Activated B cell treated with CpG ODN at 0.5 μM for 24 hours (primary cell): ENCODE measurements at regions not wholly inside any gene's neighbourhood (a gene's known extent, or its start where the extent isn't known, plus 50 kb on each side); places are given as distances from the start of the nearest gene placed in this dataset.

ENCODE experiments used
- ATAC-seq: fragments of 200-7000 bp; cut with Tn5 transposase; one replicate; pipeline ENCODE4 v1.10.0; 2021; ENCODE audit warnings: low read depth, mild to moderate bottlenecking, moderate library complexity
- CTCF ChIA-PET: fragments of 350-600 bp; sonication (Branson Sonifier 250); formaldehyde crosslinking; loops from one replicate; lab custom pipeline; 2021; ENCODE audit warnings: antibody characterized with exemption; lab: Charles Lee
- POLR2A ChIA-PET: fragments of 350-600 bp; sonication (Branson Sonifier 250); formaldehyde crosslinking; loops from one replicate; lab custom pipeline; 2021; ENCODE audit warnings: antibody characterized with exemption; lab: Charles Lee
- DNase-seq: peaks from one replicate; pipeline ENCODE4 v3.0.0; 2022
- H3K27ac Mint-ChIP-seq: one replicate; pipeline ENCODE4 v1.8.0; 2020; ENCODE audit warnings: mixed read lengths
- H3K27me3 Mint-ChIP-seq: one replicate; pipeline ENCODE4 v1.8.0; 2021; ENCODE audit warnings: mixed read lengths
- H3K36me3 Mint-ChIP-seq: one replicate; pipeline ENCODE4 v1.8.0; 2021; ENCODE audit warnings: low read depth, mixed read lengths
- H3K4me1 Mint-ChIP-seq: one replicate; pipeline ENCODE4 v1.8.0; 2021; ENCODE audit warnings: mixed read lengths
- H3K4me3 Mint-ChIP-seq: one replicate; pipeline ENCODE4 v1.8.0; 2020; ENCODE audit warnings: mild to moderate bottlenecking, mixed read lengths
- H3K9me3 Mint-ChIP-seq: one replicate; pipeline ENCODE4 v1.8.0; 2020; ENCODE audit warnings: mixed read lengths
- CTCF ChIP-seq: fragments of 200-600 bp; IDR thresholded peaks from one replicate; pipeline ENCODE4 v1.8.0; 2022; ENCODE audit warnings: antibody characterized with exemption, mild to moderate bottlenecking
- intact Hi-C: fragments of 100-400 bp; cut with micrococcal nuclease; formaldehyde crosslinking; loops from one replicate; pipeline ENCODE4 v1.15.1; 2024

GRCh38 chr2:128625421-128625820, 306.8 kb upstream of the HS6ST1 start:
- CTCF ChIA-PET, result no interaction called here
- Mint-ChIP-seq H3K4me3 (no peak overlapping the region), H3K9me3 (no peaks in the 10 kb centered on the region), H3K27me3 (no peaks in the 10 kb centered on the region), H3K4me1 (no peaks in the 10 kb centered on the region), H3K27ac (no peak overlapping the region), H3K36me3 (no peaks in the 10 kb centered on the region)
- ATAC-seq, result no peak
- POLR2A ChIA-PET, result no interaction called here
- DNase-seq, result no peak
- intact Hi-C loops, result no loop called here
- TF ChIP-seq CTCF, result no peak

- TF ChIP-seq CTCF, result no peak
- Mint-ChIP-seq H3K36me3 (no peaks in the 10 kb centered on the region), H3K27ac (no peak overlapping the region), H3K27me3 (no peaks in the 10 kb centered on the region), H3K4me3 (no peak overlapping the region), H3K9me3 (no peaks in the 10 kb centered on the region), H3K4me1 (no peaks in the 10 kb centered on the region)
- POLR2A ChIA-PET, result no interaction called here
- CTCF ChIA-PET, result no interaction called here
- ATAC-seq (no peak), DNase-seq (no peak)
- intact Hi-C loops, result no loop called here
Observed at GRCh38 chr2:128625963-128626759, 307.5 kb upstream of the HS6ST1 start.

- Mint-ChIP-seq H3K4me1 (no peaks in the 10 kb centered on the region), H3K27ac (no peak overlapping the region), H3K27me3 (no peaks in the 10 kb centered on the region), H3K4me3 (no peak overlapping the region), H3K9me3 (no peaks in the 10 kb centered on the region), H3K36me3 (no peaks in the 10 kb centered on the region)
- intact Hi-C loops, result no loop called here
- ChIA-PET CTCF (no interaction called here), POLR2A (no interaction called here)
- ATAC-seq (no peak), DNase-seq (no peak)
- no peak for TF ChIP-seq CTCF
Observed at GRCh38 chr2:128626760-128627511, 308.3 kb upstream of the HS6ST1 start.

GRCh38 chr2:128628206-128628605, 309.5 kb upstream of the HS6ST1 start:
- no peak for DNase-seq
- H3K27ac Mint-ChIP-seq, result no peak overlapping the region
- peaks cover 1% of the 10 kb centered on the region for H3K27me3 Mint-ChIP-seq
- no peak overlapping the region for H3K4me3 Mint-ChIP-seq
- H3K4me1 Mint-ChIP-seq, result no peaks in the 10 kb centered on the region
- H3K36me3 Mint-ChIP-seq, result no peaks in the 10 kb centered on the region
- CTCF ChIA-PET, result no interaction called here
- no peak for TF ChIP-seq CTCF
- intact Hi-C loops, result no loop called here
- no peak for ATAC-seq
- POLR2A ChIA-PET, result no interaction called here
- H3K9me3 Mint-ChIP-seq, result no peaks in the 10 kb centered on the region

GRCh38 chr2:128628996-128629395, 310.3 kb upstream of the HS6ST1 start:
- DNase-seq, result no peak
- Mint-ChIP-seq H3K4me3 (no peak overlapping the region), H3K4me1 (no peaks in the 10 kb centered on the region), H3K27me3 (peaks cover 1% of the 10 kb centered on the region), H3K27ac (no peak overlapping the region), H3K36me3 (no peaks in the 10 kb centered on the region), H3K9me3 (no peaks in the 10 kb centered on the region)
- POLR2A ChIA-PET, result no interaction called here
- intact Hi-C loops, result no loop called here
- ATAC-seq, result no peak
- CTCF ChIA-PET, result no interaction called here
- no peak for TF ChIP-seq CTCF
